GM12892 (cell line): ENCODE measurements at regions not wholly inside any gene's neighbourhood (a gene's known extent, or its start where the extent isn't known, plus 50 kb on each side); places are given as distances from the start of the nearest gene placed in this dataset.

Experiments
- DNase-seq: peaks from one replicate; pipeline ENCODE4 v3.0.0; 2011; ENCODE audit not compliant: insufficient read length
- FAIRE-seq: peaks from 2 replicates; lab custom pipeline; 2011; peaks lifted over from hg19 to GRCh38; lab: Jason Lieb, UNC
- POLR2A ChIP-seq: IDR thresholded peaks from 2 replicates; pipeline ENCODE4 v1.6.1; 2011; ENCODE audit warnings: low read depth, low read length, control low read depth
- POLR2AphosphoS5 ChIP-seq: IDR thresholded peaks from 2 replicates; pipeline ENCODE4 v1.6.1; 2011; ENCODE audit warnings: low read depth, low read length, control low read depth
- TAF1 ChIP-seq: IDR thresholded peaks from 2 replicates; pipeline ENCODE4 v1.6.1; 2011; ENCODE audit warnings: low read depth, mild to moderate bottlenecking, control low read depth, low read length, borderline replicate concordance

GRCh38 chr12:124115976-124116690 lies 143.1 kb downstream of the ZNF664 start:
- DNase-seq = no peak
- no peak for TF ChIP-seq POLR2A
- no peak for TF ChIP-seq TAF1
- TF ChIP-seq POLR2AphosphoS5 = no peak
- FAIRE-seq = no peak

DNA sequence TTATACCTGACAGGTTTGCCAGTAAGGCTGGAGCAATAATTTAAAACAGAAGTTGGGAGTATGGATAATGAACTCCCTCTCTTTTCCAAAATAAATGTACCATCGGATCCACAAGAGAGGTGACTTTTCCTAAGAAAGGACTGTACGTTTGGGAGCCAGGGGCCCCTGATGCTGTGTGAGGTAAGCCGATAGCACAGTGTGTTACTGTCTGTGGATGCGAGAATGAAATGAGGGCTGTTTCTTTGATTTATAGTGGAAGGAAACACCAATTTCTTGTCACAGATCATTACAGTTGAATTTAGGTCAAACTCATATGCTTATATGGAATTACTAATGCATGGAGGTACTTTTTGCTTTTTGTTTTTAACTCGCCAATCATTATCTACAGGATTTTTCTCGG lies 147.7 kb downstream of the ZNF664 start:
- no peak for DNase-seq
- FAIRE-seq = no peak
- TF ChIP-seq POLR2A (no peak), POLR2AphosphoS5 (no peak), TAF1 (no peak)

- FAIRE-seq (no peak), DNase-seq (no peak)
- TF ChIP-seq POLR2AphosphoS5 (no peak), TAF1 (no peak), POLR2A (no peak)
Observed at GRCh38 chr12:124122722-124123121, 149.7 kb downstream of the ZNF664 start.

DNA sequence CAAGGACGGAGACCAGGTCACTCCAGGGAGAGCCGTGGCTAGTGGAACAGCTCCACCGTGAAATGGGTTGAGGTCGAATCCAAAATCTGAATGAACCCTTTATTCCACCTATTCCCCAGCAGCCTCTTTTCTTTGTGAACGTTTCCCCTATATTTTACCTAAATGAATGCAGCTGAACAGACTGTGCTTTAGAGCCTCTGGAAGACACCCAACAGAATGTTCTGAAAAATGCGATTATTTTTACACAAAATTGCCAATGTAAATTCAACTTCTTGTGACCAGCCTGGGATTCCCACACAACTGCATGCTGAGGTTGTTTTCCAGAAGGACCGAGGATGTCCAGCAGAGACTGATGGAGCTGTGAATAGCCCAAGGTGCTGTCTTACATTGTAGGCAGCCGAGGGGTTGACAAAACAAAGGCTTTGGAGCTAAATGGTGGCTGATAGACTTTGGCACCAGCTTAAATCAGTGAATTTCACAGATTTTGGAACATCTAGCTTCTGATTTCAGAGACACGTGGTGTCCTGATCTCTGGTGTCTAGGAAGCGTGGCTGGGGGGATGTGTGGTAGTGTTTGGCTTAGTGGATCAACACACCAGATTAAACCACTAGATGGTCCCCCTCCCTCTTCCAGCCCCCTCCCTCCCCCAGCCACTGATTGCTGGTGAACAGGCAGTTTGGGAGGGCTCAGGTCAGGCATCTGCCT lies 150.4 kb downstream of the ZNF664 start:
- TF ChIP-seq TAF1 (no peak), POLR2AphosphoS5 (no peak), POLR2A (no peak)
- FAIRE-seq (no peak), DNase-seq (no peak)

DNA sequence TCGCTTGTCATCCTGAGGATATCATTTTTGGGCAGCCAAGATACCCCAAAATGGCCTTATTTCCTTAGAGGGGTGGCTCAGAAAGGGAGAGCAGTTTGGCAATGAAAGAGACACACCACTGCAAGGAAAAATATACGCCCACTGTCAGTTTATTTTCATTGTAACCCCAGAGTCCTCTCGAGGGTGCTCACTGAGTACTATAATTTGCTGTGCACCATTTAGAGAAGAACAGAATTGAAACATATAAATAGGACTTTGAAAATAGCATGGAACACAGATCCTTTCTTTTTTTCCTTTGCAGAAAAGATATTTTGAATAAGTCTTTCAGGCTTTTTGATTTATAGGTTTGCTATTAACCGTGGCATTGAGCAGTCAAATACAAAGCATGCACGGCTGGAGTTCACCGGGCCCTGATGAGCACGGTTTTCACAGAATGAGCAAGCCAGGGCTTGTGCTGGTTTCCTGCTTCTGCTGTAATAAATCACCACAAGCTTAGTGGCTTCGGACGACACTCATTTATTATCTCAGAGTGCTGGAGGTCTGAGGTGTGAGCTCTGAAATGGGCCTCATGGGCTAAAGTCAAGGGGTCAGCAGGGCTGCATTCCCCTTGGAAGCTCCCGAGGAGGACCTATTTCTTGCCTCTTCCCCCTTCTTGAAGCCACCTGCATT lies 152.3 kb downstream of the ZNF664 start:
- FAIRE-seq = peak; percentile 77
- DNase-seq = peak; percentile 35
- TF ChIP-seq TAF1 = no peak
- no peak for TF ChIP-seq POLR2A
- TF ChIP-seq POLR2AphosphoS5 = no peak

- TF ChIP-seq POLR2A (no peak), TAF1 (no peak), POLR2AphosphoS5 (no peak)
- DNase-seq = no peak
- FAIRE-seq = no peak
Observed at GRCh38 chr12:124126950-124127655, 154.1 kb downstream of the ZNF664 start.

GRCh38 chr12:124129132-124129531 lies 156.1 kb downstream of the ZNF664 start:
- FAIRE-seq (no peak), DNase-seq (no peak)
- no peak for TF ChIP-seq POLR2A
- no peak for TF ChIP-seq POLR2AphosphoS5
- TF ChIP-seq TAF1 = no peak

DNA sequence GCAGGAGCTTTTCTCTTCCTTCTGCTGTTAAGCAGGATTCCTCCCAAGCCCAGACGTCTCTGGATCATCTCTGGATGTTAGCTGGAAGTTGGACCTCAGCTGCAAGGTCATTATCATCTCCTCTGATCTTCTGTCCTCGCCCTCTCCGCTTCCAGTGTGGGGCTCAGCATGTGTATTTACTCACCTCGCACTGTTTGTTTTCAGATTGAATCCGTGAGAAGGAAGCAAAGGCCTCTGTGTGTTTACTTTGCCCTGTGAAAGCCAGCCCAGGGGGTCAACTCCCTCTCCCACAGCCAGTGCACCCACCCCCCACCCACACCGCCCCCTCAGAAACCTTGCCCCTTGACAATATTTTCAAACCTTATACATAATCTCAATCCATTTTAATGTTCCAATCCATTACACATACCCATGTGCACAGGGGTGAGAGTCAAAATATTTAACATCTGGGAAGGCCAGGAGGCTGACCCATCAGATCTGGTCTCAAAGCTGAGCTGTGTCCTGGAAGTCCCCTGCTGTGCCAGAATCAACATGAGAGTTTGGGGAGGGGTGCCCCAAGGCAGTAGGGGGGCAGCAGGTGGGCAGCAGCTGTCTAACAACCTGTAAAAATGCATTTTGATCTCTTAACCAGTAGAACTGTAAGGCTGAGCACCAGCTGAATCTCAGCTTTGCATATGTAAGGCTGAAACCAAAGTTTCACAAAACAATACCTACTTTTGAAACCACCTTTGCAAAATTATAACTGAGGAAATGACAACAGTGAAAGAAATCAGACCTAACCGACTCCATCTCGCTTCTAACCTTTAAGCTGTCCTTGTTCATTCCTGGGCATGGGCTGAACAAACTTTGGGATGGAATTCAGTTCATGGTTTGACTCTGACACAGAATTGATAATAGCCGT lies 157.9 kb downstream of the ZNF664 start:
- FAIRE-seq (peak; percentile 84), DNase-seq (no peak)
- TF ChIP-seq TAF1 (no peak), POLR2AphosphoS5 (no peak), POLR2A (no peak)

- DNase-seq = no peak
- FAIRE-seq = no peak
- TF ChIP-seq POLR2AphosphoS5 (no peak), TAF1 (no peak), POLR2A (no peak)
Observed at GRCh38 chr12:124131659-124132058, 158.6 kb downstream of the ZNF664 start.

DNA sequence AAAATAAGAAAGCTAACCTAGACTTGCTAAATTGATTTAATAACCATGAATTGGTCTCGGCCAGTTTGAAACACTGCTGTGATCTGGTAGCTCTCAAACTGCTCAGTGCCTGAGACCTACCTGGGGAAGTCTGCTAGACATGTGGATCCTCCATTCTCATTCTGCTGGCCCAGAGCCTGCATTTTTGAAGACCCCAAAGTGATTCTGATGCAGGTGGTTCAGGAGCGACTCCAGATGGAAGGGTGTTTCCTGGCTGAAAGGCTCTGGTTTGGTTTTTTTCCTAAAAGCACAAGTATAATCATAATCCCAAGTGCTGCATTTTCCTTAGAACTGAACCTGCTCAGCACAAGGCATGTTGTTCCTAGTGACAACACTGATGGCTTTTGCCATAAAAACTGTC lies 159.5 kb downstream of the ZNF664 start:
- no peak for FAIRE-seq
- no peak for DNase-seq
- TF ChIP-seq POLR2AphosphoS5 (no peak), POLR2A (no peak), TAF1 (no peak)

DNA sequence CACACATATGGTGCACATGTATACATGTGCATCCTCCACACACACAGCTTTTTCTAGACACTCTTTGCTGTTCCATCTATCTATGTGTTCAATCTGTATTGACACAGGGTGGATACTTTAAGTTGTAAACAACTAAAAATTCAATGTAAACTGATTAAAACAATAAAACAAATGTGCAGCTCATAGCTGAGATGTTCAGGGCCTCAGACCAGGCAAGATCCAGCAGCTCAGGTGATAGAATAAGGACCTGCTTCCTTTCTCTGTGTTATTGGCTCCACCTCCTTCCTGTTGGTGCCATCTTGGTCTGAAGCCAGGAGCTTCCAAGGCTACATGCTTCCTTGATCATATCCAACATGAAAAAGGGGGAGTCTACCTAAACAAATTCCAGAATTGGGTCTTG lies 158.1 kb upstream of the RFLNA start:
- DNase-seq (no peak), FAIRE-seq (no peak)
- no peak for TF ChIP-seq TAF1
- no peak for TF ChIP-seq POLR2A
- TF ChIP-seq POLR2AphosphoS5 = no peak
